ENCODE measurements at regions not wholly inside any gene's neighbourhood (a gene's known extent, or its start where the extent isn't known, plus 50 kb on each side); places are given as distances from the start of the nearest gene placed in this dataset.

DNA sequence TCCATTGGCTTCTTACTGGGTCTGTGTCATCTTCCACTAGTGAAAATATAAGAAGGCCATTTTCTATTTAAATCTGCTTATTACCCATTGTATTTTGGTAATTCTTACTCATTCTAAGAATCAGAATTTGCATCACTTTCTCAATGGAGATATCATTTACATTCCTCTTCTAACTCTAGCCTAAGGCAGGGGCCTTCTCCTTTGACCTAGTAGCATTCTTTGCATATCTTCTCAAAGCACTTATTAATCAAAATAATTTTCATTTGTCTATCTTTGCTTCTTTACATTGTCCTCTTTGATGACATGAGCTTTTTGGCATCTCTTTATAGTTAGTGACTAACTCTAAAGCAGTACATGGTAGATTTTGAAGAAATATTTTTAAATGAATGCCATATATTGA is 400.9 kb upstream of the SEMA3D start:
- TF ChIP-seq, protein P1, sequence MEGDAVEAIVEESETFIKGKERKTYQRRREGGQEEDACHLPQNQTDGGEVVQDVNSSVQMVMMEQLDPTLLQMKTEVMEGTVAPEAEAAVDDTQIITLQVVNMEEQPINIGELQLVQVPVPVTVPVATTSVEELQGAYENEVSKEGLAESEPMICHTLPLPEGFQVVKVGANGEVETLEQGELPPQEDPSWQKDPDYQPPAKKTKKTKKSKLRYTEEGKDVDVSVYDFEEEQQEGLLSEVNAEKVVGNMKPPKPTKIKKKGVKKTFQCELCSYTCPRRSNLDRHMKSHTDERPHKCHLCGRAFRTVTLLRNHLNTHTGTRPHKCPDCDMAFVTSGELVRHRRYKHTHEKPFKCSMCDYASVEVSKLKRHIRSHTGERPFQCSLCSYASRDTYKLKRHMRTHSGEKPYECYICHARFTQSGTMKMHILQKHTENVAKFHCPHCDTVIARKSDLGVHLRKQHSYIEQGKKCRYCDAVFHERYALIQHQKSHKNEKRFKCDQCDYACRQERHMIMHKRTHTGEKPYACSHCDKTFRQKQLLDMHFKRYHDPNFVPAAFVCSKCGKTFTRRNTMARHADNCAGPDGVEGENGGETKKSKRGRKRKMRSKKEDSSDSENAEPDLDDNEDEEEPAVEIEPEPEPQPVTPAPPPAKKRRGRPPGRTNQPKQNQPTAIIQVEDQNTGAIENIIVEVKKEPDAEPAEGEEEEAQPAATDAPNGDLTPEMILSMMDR (conservative IDR thresholded peaks at IDR 0.05; ENCODE audit: low read depth): no peak
- no peak for DNase-seq (ENCODE audit: low spot score)
- ChIA-PET POLR2A (ENCODE audit: low non-redundant PET) (no interaction called here), CTCF (interaction anchor here (0.6 kb wide), 1 partner anchor 21 kb away, joined by 3 read pairs; no protein-coding TSS in a partner anchor)
- no peak overlapping the region for H3K27ac ChIP-seq

DNA sequence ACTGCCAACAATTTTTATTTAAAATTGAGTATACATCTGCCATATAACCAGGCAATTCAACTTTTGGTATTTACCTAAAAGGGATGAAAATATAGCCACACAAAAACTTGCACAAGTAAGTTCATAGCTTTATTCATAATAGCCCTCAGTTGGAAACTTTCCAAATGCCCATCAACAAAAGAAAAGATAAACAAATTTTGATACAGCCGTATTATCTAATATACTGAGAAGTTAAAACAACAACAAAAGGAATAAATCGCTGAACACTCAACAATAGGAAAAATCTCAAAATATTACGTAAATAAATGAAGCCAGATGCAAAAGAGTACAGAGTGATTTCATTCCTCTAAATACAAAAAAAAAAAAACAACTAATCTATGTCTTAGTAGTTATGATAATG is 399.2 kb upstream of the SEMA3D start:
- CTCF ChIA-PET: no interaction called here
- TF ChIP-seq, protein P1 (conservative IDR thresholded peaks at IDR 0.05; ENCODE audit: low read depth): no peak
- POLR2A ChIA-PET (ENCODE audit: low non-redundant PET): no interaction called here
- DNase-seq (ENCODE audit: low spot score): no peak
- no peak overlapping the region for H3K27ac ChIP-seq

DNA sequence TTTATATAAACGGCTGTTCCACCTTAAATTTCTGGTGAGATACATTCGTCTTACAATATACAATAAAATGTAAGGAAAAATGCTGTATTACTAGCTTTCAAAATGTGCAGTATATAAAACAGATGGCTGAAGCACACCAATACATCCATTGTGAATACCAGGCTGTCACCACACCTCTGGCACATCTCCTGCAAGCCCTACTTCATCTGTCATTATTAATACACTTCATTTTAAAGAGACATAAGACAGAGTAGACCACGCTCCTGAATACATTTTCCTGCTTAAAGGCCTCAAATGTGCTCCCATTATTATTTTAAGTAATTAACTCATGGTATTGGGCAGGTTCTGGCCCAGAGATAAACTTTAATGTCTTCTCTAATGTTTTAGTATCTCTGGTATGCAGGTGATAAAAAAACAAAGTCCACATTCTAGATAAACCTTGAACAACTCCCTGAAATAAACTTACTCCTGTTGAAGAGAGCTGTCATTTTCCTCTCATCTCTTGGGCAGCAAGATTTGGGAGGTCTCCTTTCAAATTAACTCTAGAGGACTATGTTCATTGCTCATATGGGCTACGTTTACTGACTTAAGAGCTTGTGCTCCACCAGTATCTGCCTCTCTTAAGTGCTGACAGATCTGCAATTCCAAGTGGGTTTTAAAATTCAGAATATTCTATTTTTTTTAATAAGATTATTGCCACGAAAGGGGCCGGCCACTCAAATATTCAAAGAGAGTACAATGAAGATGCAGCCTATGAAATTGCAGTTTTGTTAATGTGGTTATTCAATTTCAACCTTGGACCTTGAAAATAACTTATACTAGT is 396.5 kb upstream of the SEMA3D start:
- ChIA-PET POLR2A (ENCODE audit: low non-redundant PET) (no interaction called here), CTCF (no interaction called here)
- TF ChIP-seq, protein P1 (conservative IDR thresholded peaks at IDR 0.05; ENCODE audit: low read depth): no peak
- H3K27ac ChIP-seq: no peak overlapping the region
- DNase-seq (ENCODE audit: low spot score): no peak

DNA sequence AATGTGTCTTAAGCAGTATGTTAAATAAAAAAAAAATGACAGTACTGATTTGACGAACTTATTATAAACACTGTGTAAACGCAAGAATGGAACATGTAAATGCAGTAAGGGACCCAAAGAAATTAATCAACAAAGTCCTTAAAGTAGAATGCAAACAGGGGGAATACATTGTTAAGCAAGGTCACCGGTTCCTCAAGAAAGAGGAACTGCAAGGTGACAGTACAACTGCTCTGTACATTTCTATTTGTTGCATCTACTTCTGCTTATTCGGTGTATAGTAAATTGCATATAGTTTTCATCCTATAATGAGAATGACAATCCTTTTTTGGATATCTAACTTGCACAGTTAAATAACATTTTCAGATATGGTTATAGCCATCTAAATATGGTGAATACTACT is 387.0 kb upstream of the SEMA3D start:
- POLR2A ChIA-PET (ENCODE audit: low non-redundant PET): no interaction called here
- no peak for DNase-seq (ENCODE audit: low spot score)
- H3K27ac ChIP-seq: no peak overlapping the region
- CTCF ChIA-PET: interaction anchor here (1.4 kb wide), 1 partner anchor 19 kb away, joined by 5 read pairs; no protein-coding TSS in a partner anchor
- TF ChIP-seq, protein P1 (conservative IDR thresholded peaks at IDR 0.05; ENCODE audit: low read depth): no peak

DNA sequence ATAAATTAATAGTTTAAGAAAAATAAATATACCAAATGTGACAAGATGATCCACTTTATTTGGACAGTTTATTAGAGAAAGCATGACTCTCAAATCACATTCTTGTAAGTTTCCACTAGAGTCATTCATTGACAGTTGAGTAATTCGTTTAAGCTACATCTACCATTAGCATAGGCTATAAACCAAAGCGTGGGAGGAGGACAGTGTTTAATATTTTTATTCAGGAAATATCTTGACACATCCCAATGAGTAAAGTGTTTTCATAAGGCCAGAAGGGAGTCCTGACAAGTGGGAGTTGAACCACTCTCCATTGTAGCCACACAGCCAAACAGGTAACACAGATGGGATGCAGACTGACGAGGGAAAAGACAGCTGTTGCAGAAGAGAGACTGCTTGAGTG is 386.5 kb upstream of the SEMA3D start:
- POLR2A ChIA-PET (ENCODE audit: low non-redundant PET): no interaction called here
- TF ChIP-seq, protein P1 (conservative IDR thresholded peaks at IDR 0.05; ENCODE audit: low read depth): no peak
- CTCF ChIA-PET: interaction anchor here (1.4 kb wide), 1 partner anchor 19 kb away, joined by 5 read pairs; no protein-coding TSS in a partner anchor
- no peak overlapping the region for H3K27ac ChIP-seq
- DNase-seq (ENCODE audit: low spot score): no peak

DNA sequence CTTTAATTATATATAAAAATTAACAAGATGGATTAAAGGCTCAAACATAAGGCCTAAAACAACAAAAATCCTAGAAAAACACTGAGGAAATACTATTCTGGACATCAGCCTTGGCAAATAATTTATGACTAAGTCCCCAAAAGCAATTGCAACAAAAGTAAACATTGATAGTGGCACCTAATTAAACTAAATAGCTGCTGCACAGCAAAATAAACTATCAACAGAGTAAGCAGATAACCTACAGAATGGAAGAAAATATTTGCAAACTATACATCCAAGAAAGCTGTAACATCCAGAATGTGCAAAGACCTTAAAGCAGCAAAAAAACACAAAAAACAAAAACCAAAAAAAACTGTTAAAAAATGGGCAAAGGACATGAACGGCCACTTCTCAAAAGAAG is 384.0 kb upstream of the SEMA3D start:
- TF ChIP-seq, protein P1 (conservative IDR thresholded peaks at IDR 0.05; ENCODE audit: low read depth): no peak
- CTCF ChIA-PET: no interaction called here
- POLR2A ChIA-PET (ENCODE audit: low non-redundant PET): no interaction called here

More for the DNA sequence above, 384.0 kb upstream of the SEMA3D start:
- no peak overlapping the region for H3K27ac ChIP-seq
- DNase-seq (ENCODE audit: low spot score): no peak

All from RWPE1 (cell line).